GM23338 (cell line): ENCODE measurements at regions not wholly inside any gene's neighbourhood (a gene's known extent, or its start where the extent isn't known, plus 50 kb on each side); places are given as distances from the start of the nearest gene placed in this dataset.

ENCODE experiments used
- ATAC-seq: fragments of 200-7000 bp; cut with Tn5 transposase; 3 replicates; pipeline ENCODE4 v1.9.1; 2020
- DNase-seq: peaks from one replicate; pipeline ENCODE4 v3.0.0-alpha.2; 2015; ENCODE audit warnings: low spot score
- H2AFZ ChIP-seq: fragments of 200-600 bp; sonication (generic); 2 replicates; pipeline ENCODE4 v1.8.0; 2016; ENCODE audit warnings: antibody characterized with exemption, mild to moderate bottlenecking, moderate library complexity
- H3F3A ChIP-seq: fragments of 200-600 bp; sonication (generic); replicated peaks from 2 replicates; pipeline ENCODE4 v1.8.0; 2017; ENCODE audit warnings: antibody characterized with exemption, mixed run types, low read depth
- H3K27ac ChIP-seq: fragments of 200-600 bp; sonication (generic); 2 replicates; pipeline ENCODE4 v1.6.1; 2016; ENCODE audit warnings: low read depth
- H3K27me3 ChIP-seq: fragments of 200-600 bp; sonication (generic); 2 replicates; pipeline ENCODE4 v1.8.0; 2016; ENCODE audit warnings: mild to moderate bottlenecking, mixed run types, moderate library complexity; ENCODE audit not compliant: insufficient read depth
- H3K36me3 ChIP-seq: fragments of 200-600 bp; sonication (generic); 2 replicates; pipeline ENCODE4 v1.8.0; 2016; ENCODE audit warnings: mild to moderate bottlenecking; ENCODE audit not compliant: insufficient read depth
- H3K4me1 ChIP-seq: fragments of 200-600 bp; sonication (generic); 2 replicates; pipeline ENCODE4 v1.8.0; 2016; ENCODE audit warnings: mild to moderate bottlenecking, moderate library complexity; ENCODE audit not compliant: insufficient read depth
- H3K4me2 ChIP-seq: fragments of 200-600 bp; sonication (generic); 2 replicates; pipeline ENCODE4 v1.7.1; 2017; ENCODE audit warnings: mixed run types
- H3K4me3 ChIP-seq: fragments of 200-600 bp; sonication (generic); 2 replicates; pipeline ENCODE4 v1.6.1; 2016; ENCODE audit warnings: mixed run types
- H3K79me2 ChIP-seq: fragments of 200-600 bp; sonication (generic); replicated peaks from 2 replicates; pipeline ENCODE4 v1.8.0; 2017; ENCODE audit warnings: mild to moderate bottlenecking; ENCODE audit not compliant: insufficient read depth
- H3K9me2 ChIP-seq: fragments of 200-600 bp; sonication (generic); 2 replicates; pipeline ENCODE4 v1.8.0; 2017; ENCODE audit not compliant: insufficient read depth
- H4K20me1 ChIP-seq: fragments of 200-600 bp; sonication (generic); replicated peaks from 2 replicates; pipeline ENCODE4 v1.8.0; 2017; ENCODE audit warnings: mild to moderate bottlenecking; ENCODE audit not compliant: insufficient read depth
- H3K27ac Mint-ChIP-seq: 2 replicates; pipeline ENCODE4 v1.8.0; 2020; ENCODE audit warnings: inconsistent platforms, mild to moderate bottlenecking, moderate library complexity, mixed read lengths
- H3K27me3 Mint-ChIP-seq: 3 replicates; pipeline ENCODE4 v1.8.0; 2022; ENCODE audit warnings: low read depth, mild to moderate bottlenecking, moderate library complexity, mixed read lengths, inconsistent platforms; ENCODE audit not compliant: insufficient read depth, poor library complexity
- H3K36me3 Mint-ChIP-seq: 3 replicates; pipeline ENCODE4 v1.8.0; 2021; ENCODE audit warnings: low read depth, mild to moderate bottlenecking, inconsistent platforms, moderate library complexity, mixed read lengths
- H3K4me1 Mint-ChIP-seq: 3 replicates; pipeline ENCODE4 v1.8.0; 2020; ENCODE audit warnings: mild to moderate bottlenecking, inconsistent platforms, mixed read lengths
- H3K4me3 Mint-ChIP-seq: 3 replicates; pipeline ENCODE4 v1.8.0; 2021; ENCODE audit warnings: moderate library complexity, mild to moderate bottlenecking, inconsistent platforms, mixed read lengths
- H3K9me3 Mint-ChIP-seq: 3 replicates; pipeline ENCODE4 v1.8.0; 2020; ENCODE audit warnings: moderate library complexity, mild to moderate bottlenecking, inconsistent platforms, mixed read lengths
- CREB1 ChIP-seq: fragments of 250-450 bp; sonication (Bioruptor Pico); IDR thresholded peaks from 2 replicates; pipeline ENCODE4 v1.5.0; 2020; ENCODE audit warnings: low read depth, mild to moderate bottlenecking, moderate library complexity
- ETS1 ChIP-seq: IDR thresholded peaks from 2 replicates; pipeline ENCODE4 v1.6.1; 2016; ENCODE audit warnings: antibody characterized with exemption
- EZH2 ChIP-seq: fragments of 200-600 bp; sonication (generic); IDR thresholded peaks from one replicate; pipeline ENCODE4 v1.8.0; 2017; ENCODE audit warnings: antibody characterized with exemption, mild to moderate bottlenecking, low read depth; ENCODE audit not compliant: unreplicated experiment
- JUNB ChIP-seq: IDR thresholded peaks from one replicate; pipeline ENCODE4 v1.6.1; 2016; ENCODE audit warnings: antibody characterized with exemption; ENCODE audit not compliant: unreplicated experiment
- NANOG ChIP-seq: IDR thresholded peaks from 2 replicates; pipeline ENCODE4 v1.6.1; 2016; ENCODE audit warnings: antibody characterized with exemption, borderline replicate concordance
- POLR2AphosphoS5 ChIP-seq: IDR thresholded peaks from 2 replicates; pipeline ENCODE4 v1.6.1; 2016; ENCODE audit warnings: antibody characterized with exemption, low read depth
- ZNF114 ChIP-seq: fragments of 250-450 bp; sonication (Bioruptor Pico); IDR thresholded peaks from 2 replicates; pipeline ENCODE4 v1.5.0; 2020; ENCODE audit warnings: mild to moderate bottlenecking, moderate library complexity
- ZNF331 ChIP-seq: fragments of 250-450 bp; sonication (Bioruptor Pico); IDR thresholded peaks from 2 replicates; pipeline ENCODE4 v1.5.0; 2020; ENCODE audit warnings: low read depth, mild to moderate bottlenecking, moderate library complexity
- ZNF462 ChIP-seq: fragments of 250-450 bp; sonication (Bioruptor Pico); IDR thresholded peaks from 2 replicates; pipeline ENCODE4 v1.5.0; 2020; ENCODE audit warnings: mild to moderate bottlenecking, moderate library complexity
- TF ChIP-seq, protein P1 (sequence below), 2 experiments: fragments of 200-600 bp in 1 of 2; sonication (generic) in 1 of 2; conservative IDR thresholded peaks; 2 replicates each; pipeline versions ENCODE4 v1.5.1 to v1.6.1; 2016 to 2017; ENCODE audit warnings: antibody characterized with exemption in 2 of 2, low read depth in 2 of 2, mild to moderate bottlenecking in 2 of 2, moderate library complexity in 1 of 2
- TF ChIP-seq, protein P2 (sequence below): IDR thresholded peaks from one replicate; pipeline ENCODE4 v1.6.1; 2018; ENCODE audit warnings: antibody characterized with exemption; ENCODE audit not compliant: unreplicated experiment

GRCh38 chr5:57795203-57795602 lies 312.6 kb upstream of the ACTBL2 start (continued):
- TF ChIP-seq, protein P1, sequence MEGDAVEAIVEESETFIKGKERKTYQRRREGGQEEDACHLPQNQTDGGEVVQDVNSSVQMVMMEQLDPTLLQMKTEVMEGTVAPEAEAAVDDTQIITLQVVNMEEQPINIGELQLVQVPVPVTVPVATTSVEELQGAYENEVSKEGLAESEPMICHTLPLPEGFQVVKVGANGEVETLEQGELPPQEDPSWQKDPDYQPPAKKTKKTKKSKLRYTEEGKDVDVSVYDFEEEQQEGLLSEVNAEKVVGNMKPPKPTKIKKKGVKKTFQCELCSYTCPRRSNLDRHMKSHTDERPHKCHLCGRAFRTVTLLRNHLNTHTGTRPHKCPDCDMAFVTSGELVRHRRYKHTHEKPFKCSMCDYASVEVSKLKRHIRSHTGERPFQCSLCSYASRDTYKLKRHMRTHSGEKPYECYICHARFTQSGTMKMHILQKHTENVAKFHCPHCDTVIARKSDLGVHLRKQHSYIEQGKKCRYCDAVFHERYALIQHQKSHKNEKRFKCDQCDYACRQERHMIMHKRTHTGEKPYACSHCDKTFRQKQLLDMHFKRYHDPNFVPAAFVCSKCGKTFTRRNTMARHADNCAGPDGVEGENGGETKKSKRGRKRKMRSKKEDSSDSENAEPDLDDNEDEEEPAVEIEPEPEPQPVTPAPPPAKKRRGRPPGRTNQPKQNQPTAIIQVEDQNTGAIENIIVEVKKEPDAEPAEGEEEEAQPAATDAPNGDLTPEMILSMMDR (conservative IDR thresholded peaks at IDR 0.05; ENCODE audit: low read depth in 2 of 2): no peak
- TF ChIP-seq ZNF114 (CRISPR knock-in tag) (no peak), JUNB (no peak), ZNF462 (no peak), EZH2 (no peak), POLR2AphosphoS5 (no peak)

DNA sequence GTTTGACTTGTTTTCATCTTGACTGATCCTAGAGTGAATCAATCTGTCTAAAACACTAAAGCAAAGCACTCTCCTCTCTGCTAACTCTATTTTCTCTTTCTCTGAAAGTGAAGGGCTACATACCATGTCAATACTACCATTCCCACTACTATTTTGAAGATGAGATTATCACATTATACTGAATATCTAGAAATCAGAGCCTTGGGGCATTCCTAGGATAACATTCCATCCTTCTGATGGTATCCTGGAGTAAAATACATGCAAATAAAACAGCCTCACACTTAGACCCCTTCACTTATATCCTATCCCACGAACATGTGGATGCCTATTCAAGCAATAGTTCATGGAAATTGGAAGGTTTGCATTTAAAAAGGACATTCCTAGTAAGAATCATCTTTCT lies 309.3 kb upstream of the ACTBL2 start:
- peaks cover 1% of the 10 kb centered on the region for H3K27me3 Mint-ChIP-seq
- no peaks in the 10 kb centered on the region for H3K27me3 ChIP-seq
- TF ChIP-seq JUNB (no peak), EZH2 (no peak), CREB1 (CRISPR knock-in tag) (no peak), POLR2AphosphoS5 (no peak), ETS1 (no peak), NANOG (no peak), ZNF331 (CRISPR knock-in tag) (no peak)
- TF ChIP-seq, protein P1 (conservative IDR thresholded peaks at IDR 0.05; ENCODE audit: low read depth in 2 of 2): no peak
- TF ChIP-seq, protein P2, sequence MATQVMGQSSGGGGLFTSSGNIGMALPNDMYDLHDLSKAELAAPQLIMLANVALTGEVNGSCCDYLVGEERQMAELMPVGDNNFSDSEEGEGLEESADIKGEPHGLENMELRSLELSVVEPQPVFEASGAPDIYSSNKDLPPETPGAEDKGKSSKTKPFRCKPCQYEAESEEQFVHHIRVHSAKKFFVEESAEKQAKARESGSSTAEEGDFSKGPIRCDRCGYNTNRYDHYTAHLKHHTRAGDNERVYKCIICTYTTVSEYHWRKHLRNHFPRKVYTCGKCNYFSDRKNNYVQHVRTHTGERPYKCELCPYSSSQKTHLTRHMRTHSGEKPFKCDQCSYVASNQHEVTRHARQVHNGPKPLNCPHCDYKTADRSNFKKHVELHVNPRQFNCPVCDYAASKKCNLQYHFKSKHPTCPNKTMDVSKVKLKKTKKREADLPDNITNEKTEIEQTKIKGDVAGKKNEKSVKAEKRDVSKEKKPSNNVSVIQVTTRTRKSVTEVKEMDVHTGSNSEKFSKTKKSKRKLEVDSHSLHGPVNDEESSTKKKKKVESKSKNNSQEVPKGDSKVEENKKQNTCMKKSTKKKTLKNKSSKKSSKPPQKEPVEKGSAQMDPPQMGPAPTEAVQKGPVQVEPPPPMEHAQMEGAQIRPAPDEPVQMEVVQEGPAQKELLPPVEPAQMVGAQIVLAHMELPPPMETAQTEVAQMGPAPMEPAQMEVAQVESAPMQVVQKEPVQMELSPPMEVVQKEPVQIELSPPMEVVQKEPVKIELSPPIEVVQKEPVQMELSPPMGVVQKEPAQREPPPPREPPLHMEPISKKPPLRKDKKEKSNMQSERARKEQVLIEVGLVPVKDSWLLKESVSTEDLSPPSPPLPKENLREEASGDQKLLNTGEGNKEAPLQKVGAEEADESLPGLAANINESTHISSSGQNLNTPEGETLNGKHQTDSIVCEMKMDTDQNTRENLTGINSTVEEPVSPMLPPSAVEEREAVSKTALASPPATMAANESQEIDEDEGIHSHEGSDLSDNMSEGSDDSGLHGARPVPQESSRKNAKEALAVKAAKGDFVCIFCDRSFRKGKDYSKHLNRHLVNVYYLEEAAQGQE: no peak

More for the DNA sequence above, 309.3 kb upstream of the ACTBL2 start:
- Histone ChIP-seq H3F3A (no peaks in the 10 kb centered on the region), H3K4me2 (no peak overlapping the region), H3K4me3 (no peak overlapping the region), H2AFZ (no peak overlapping the region), H3K36me3 (no peaks in the 10 kb centered on the region), H3K4me1 (no peaks in the 10 kb centered on the region), H4K20me1 (no peaks in the 10 kb centered on the region), H3K27ac (no peak overlapping the region), H3K9me2 (no peaks in the 10 kb centered on the region), H3K79me2 (no peaks in the 10 kb centered on the region)
- Mint-ChIP-seq H3K36me3 (no peaks in the 10 kb centered on the region), H3K9me3 (no peaks in the 10 kb centered on the region), H3K4me3 (no peak overlapping the region), H3K27ac (no peak overlapping the region), H3K4me1 (no peaks in the 10 kb centered on the region)
- DNase-seq: no peak
- ATAC-seq: no peak
